Upper lobe of left lung (tissue), 6 donors: ENCODE measurements at regions not wholly inside any gene's neighbourhood (a gene's known extent, or its start where the extent isn't known, plus 50 kb on each side); places are given as distances from the start of the nearest gene placed in this dataset.
"Not testable (repeated sequence)": the region's sequence is repeated elsewhere in the genome, so short reads cannot be mapped to it uniquely, and the experiment has no call there.

Experiments
- ATAC-seq, 2 donors: fragments of 200-7000 bp; cut with Tn5 transposase; one replicate each; pipeline ENCODE4 v1.9.1; 2022; ENCODE audit warnings: mild to moderate bottlenecking in 2 of 2, moderate library complexity in 2 of 2; ENCODE audit not compliant: low FRiP score in 2 of 2
- DNase-seq, 2 donors: peaks; one replicate each; pipeline ENCODE4 v3.0.0-alpha.2; 2019 to 2020
- H3K27ac ChIP-seq, 4 donors: fragments of 200-600 bp; sonication (generic); one replicate each; pipeline ENCODE4 v1.5.1; 2016 to 2019
- H3K27me3 ChIP-seq, 4 donors: fragments of 200-600 bp; sonication (generic); one replicate each; pipeline ENCODE4 v1.5.1; 2017 to 2019
- H3K36me3 ChIP-seq, 4 donors: fragments of 200-600 bp; sonication (generic); one replicate each; pipeline ENCODE4 v1.5.1; 2016 to 2019
- H3K4me1 ChIP-seq, 4 donors: fragments of 200-600 bp; sonication (generic); one replicate each; pipeline ENCODE4 v1.5.1; 2018 to 2019
- H3K4me3 ChIP-seq, 4 donors: fragments of 200-600 bp; sonication (generic); one replicate each; pipeline ENCODE4 v1.5.1; 2017 to 2019; ENCODE audit warnings: mild to moderate bottlenecking in 2 of 4, moderate library complexity in 1 of 4
- H3K9me3 ChIP-seq, 4 donors: fragments of 200-600 bp; sonication (generic); one replicate each; pipeline ENCODE4 v1.5.1; 2018 to 2019
- EP300 ChIP-seq, 4 donors: sonication (generic); formaldehyde crosslinking; IDR thresholded peaks; one replicate each; pipeline ENCODE4 v1.5.1; 2017; ENCODE audit warnings: antibody characterized with exemption in 4 of 4, control low read depth in 2 of 4
- POLR2A ChIP-seq, 4 donors: fragments of 450-650 bp; IDR thresholded peaks; one replicate each; pipeline ENCODE4 v1.5.1; 2016 to 2017; ENCODE audit warnings: antibody characterized with exemption in 4 of 4, mild to moderate bottlenecking in 2 of 4
- POLR2AphosphoS5 ChIP-seq, 2 donors: sonication (generic); formaldehyde crosslinking; IDR thresholded peaks; one replicate each; pipeline ENCODE4 v1.5.1; 2017; ENCODE audit warnings: antibody characterized with exemption in 2 of 2
- WGBS, 2 donors: methylation state at CpG; one replicate each; pipeline ENCODE4 v1.1.5; 2017 to 2018; 5-methylcytosine and 5-hydroxymethylcytosine counted together
- TF ChIP-seq, protein P1 (sequence below), 6 experiments: fragments of 450-650 bp in 4 of 6; fragments of 200-600 bp in 2 of 6; sonication (generic) in 2 of 6; IDR thresholded peaks; one replicate each; pipeline ENCODE4 v1.5.1; 2016 to 2019; ENCODE audit warnings: antibody characterized with exemption in 6 of 6
- donor health status: DM: no; HTN: no; CAD: no; lungs with moderate emphysema.
- donor health status: DM: no; HTN: yes; CAD: no; lungs with severe emphysema.

DNA sequence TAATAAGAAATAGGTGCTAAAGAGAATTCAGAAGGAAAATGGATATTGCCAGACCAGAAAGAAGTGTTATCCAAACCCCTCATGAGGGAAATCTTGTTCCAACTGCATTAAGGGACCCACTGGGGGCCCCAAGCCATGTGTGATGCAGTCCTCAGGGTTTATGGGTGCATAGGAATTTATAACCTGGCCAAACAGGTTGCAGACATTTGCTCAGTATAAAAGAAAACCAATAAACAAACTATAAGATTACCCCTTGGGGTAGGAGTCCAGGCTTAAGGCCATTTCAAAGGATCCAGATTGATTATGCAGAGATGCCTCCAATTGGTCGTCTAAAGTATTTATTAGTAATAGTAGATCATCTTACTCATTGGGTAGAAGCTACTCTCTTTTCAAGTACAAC is 240.9 kb upstream of the DIO3 start:
- DNase-seq: no peak
- Histone ChIP-seq H3K27ac (no peak overlapping the region), H3K9me3 (peaks cover 4 to 35% (median 11%) of the 10 kb centered on the region in 4 donors), H3K4me3 (no peak overlapping the region), H3K27me3 (no peaks in the 10 kb centered on the region), H3K36me3 (no peaks in the 10 kb centered on the region), H3K4me1 (no peaks in the 10 kb centered on the region)
- 84 to 85% methylated on average over 1 of the region's 1 CpG for WGBS, 2 donors
- no peak for TF ChIP-seq POLR2A (IDR thresholded peaks at IDR 0.05)
- TF ChIP-seq EP300 (IDR thresholded peaks at IDR 0.05): no peak
- no peak for TF ChIP-seq POLR2AphosphoS5 (IDR thresholded peaks at IDR 0.05)
- TF ChIP-seq, protein P1, sequence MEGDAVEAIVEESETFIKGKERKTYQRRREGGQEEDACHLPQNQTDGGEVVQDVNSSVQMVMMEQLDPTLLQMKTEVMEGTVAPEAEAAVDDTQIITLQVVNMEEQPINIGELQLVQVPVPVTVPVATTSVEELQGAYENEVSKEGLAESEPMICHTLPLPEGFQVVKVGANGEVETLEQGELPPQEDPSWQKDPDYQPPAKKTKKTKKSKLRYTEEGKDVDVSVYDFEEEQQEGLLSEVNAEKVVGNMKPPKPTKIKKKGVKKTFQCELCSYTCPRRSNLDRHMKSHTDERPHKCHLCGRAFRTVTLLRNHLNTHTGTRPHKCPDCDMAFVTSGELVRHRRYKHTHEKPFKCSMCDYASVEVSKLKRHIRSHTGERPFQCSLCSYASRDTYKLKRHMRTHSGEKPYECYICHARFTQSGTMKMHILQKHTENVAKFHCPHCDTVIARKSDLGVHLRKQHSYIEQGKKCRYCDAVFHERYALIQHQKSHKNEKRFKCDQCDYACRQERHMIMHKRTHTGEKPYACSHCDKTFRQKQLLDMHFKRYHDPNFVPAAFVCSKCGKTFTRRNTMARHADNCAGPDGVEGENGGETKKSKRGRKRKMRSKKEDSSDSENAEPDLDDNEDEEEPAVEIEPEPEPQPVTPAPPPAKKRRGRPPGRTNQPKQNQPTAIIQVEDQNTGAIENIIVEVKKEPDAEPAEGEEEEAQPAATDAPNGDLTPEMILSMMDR (IDR thresholded peaks at IDR 0.05): no peak
- ATAC-seq: no peak

DNA sequence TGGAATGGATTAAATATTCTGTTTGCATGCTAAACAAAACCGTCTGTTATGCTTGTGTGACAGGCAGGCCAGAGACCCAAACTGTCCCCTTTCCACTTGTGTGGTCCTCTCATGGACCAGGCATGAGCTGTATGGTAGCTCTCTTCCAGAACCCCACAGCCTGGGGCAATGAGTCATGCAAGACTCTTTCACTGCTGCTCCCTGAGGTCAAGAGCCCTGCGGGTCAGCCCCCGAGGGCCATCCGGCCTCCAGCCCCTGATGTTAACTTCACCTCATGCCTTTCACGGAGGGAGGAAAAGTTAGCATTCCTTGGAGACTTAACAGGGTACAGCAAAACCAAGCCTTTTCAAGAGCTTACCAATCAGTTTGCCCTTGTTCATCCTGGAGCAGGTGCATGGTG is 239.1 kb upstream of the DIO3 start:
- WGBS, 2 donors: 60 to 89% methylated on average over 2 to 5 of the region's 5 CpGs
- peak in 1 of 2 donors; percentile 27 for DNase-seq

DNA sequence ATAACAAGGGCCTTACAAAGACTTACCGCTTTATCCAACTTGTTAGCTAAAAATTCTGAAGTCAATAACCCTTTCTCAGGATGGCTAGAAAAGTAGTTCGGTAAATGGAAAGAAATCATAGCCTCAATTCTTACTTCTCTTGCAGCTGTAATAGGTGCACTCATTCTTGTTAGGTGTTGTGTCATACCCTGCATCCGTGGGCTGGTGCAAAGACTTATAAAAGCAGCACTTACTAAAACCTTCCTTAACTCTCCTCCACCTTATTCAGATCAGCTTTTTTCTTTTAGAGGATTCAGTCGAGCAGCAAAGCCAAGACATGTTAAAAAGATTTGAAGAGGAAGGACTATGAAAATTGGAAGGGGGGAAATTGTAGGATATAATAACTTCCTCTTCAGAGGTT is 238.2 kb upstream of the DIO3 start:
- WGBS, 2 donors: 84 to 93% methylated on average over 4 of the region's 4 CpGs
- Histone ChIP-seq H3K27me3 (no peaks in the 10 kb centered on the region), H3K9me3 (peaks cover 0 to 20% (median 6%) of the 10 kb centered on the region in 4 donors), H3K27ac (no peak overlapping the region), H3K36me3 (no peaks in the 10 kb centered on the region), H3K4me1 (no peaks in the 10 kb centered on the region), H3K4me3 (no peak overlapping the region)
- DNase-seq (no peak), ATAC-seq (no peak)
- TF ChIP-seq POLR2A (IDR thresholded peaks at IDR 0.05) (no peak), POLR2AphosphoS5 (IDR thresholded peaks at IDR 0.05) (no peak)
- TF ChIP-seq, protein P1 (IDR thresholded peaks at IDR 0.05): no peak

More for the DNA sequence above, 239.1 kb upstream of the DIO3 start:
- Histone ChIP-seq H3K4me1 (no peaks in the 10 kb centered on the region), H3K4me3 (no peak overlapping the region), H3K9me3 (peaks cover 0 to 20% (median 6%) of the 10 kb centered on the region in 4 donors), H3K36me3 (no peaks in the 10 kb centered on the region), H3K27me3 (no peaks in the 10 kb centered on the region), H3K27ac (no peak overlapping the region)
- ATAC-seq: no peak
- no peak for TF ChIP-seq POLR2A (IDR thresholded peaks at IDR 0.05)
- TF ChIP-seq, protein P1 (IDR thresholded peaks at IDR 0.05): no peak
- TF ChIP-seq EP300 (IDR thresholded peaks at IDR 0.05): no peak
- no peak for TF ChIP-seq POLR2AphosphoS5 (IDR thresholded peaks at IDR 0.05)

DNA sequence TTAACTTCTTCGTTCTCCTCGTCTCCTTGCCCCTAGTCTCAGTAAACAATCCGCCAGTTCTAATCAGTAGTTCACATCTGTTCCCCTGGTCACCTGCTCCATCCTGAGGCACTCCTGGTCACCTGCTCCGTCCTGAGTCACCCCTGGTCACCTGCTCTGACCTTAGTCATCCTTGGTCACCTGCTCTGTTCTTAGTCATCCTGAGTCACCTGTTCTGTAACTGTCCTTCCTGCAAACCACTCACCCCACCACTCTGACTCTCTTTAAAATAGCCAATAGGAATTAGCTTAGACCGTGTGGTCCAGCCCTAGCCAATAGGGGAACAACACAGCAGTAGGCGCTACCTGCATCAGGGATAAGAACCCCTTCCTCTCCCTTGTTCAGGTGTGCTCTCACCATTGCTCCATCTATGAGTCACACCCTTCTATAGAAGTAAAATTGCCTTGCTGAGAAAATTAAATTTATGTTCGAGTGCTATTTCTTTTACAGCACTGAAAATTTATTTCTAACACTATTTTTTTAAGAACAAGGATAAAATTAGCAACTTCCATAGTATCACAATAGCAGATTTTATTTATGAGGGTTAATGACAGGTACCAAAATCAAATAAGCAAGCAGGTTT is 237.6 kb upstream of the DIO3 start:
- H3K9me3 ChIP-seq: peaks cover 0 to 20% (median 6%) of the 10 kb centered on the region in 4 donors
- 86 to 91% methylated on average over 7 of the region's 7 CpGs for WGBS, 2 donors
- not testable (repeated sequence) for H3K27me3 ChIP-seq, H3K4me3 ChIP-seq, H3K36me3 ChIP-seq, H3K4me1 ChIP-seq, DNase-seq, ATAC-seq, H3K27ac ChIP-seq

DNA sequence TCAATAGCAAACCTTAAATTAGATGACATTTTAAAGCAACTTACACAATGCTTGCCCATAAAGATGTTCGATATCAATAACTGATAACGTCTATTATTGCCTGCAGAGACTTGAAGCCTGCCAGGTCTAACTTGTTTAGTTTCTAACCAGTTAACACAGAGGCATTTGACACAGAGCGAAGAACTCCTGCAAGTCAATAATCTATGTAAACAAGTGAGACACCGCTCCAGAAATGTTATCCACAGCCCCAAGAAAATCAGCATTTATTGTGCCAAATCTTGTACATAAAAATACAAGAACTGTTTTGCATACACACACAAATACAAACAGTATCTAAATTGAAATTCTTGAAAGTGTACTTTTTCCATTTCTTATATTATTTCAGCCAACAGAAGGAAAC is 236.0 kb upstream of the DIO3 start:
- H3K4me1 ChIP-seq: no peaks in the 10 kb centered on the region
- H3K27me3 ChIP-seq: no peaks in the 10 kb centered on the region
- ATAC-seq (no peak), DNase-seq (no peak)
- no peak overlapping the region for H3K27ac ChIP-seq
- TF ChIP-seq, protein P1 (IDR thresholded peaks at IDR 0.05): no peak
- no peak for TF ChIP-seq POLR2A (IDR thresholded peaks at IDR 0.05)
- no peak for TF ChIP-seq POLR2AphosphoS5 (IDR thresholded peaks at IDR 0.05)
- TF ChIP-seq EP300 (IDR thresholded peaks at IDR 0.05): no peak
- H3K36me3 ChIP-seq: no peaks in the 10 kb centered on the region
- H3K9me3 ChIP-seq: peaks cover 0 to 20% (median 6%) of the 10 kb centered on the region in 4 donors
- 79 to 82% methylated on average over 4 of the region's 4 CpGs for WGBS, 2 donors
- no peak overlapping the region for H3K4me3 ChIP-seq
